Stromal cell of bone marrow (primary cell): ENCODE measurements at regions not wholly inside any gene's neighbourhood (a gene's known extent, or its start where the extent isn't known, plus 50 kb on each side); places are given as distances from the start of the nearest gene placed in this dataset.
"Not testable (repeated sequence)": the region's sequence is repeated elsewhere in the genome, so short reads cannot be mapped to it uniquely, and the experiment has no call there.

Experiments used
- DNase-seq: peaks from one replicate; pipeline ENCODE4 v3.0.0-alpha.2; 2012; ENCODE audit warnings: low read depth

DNA sequence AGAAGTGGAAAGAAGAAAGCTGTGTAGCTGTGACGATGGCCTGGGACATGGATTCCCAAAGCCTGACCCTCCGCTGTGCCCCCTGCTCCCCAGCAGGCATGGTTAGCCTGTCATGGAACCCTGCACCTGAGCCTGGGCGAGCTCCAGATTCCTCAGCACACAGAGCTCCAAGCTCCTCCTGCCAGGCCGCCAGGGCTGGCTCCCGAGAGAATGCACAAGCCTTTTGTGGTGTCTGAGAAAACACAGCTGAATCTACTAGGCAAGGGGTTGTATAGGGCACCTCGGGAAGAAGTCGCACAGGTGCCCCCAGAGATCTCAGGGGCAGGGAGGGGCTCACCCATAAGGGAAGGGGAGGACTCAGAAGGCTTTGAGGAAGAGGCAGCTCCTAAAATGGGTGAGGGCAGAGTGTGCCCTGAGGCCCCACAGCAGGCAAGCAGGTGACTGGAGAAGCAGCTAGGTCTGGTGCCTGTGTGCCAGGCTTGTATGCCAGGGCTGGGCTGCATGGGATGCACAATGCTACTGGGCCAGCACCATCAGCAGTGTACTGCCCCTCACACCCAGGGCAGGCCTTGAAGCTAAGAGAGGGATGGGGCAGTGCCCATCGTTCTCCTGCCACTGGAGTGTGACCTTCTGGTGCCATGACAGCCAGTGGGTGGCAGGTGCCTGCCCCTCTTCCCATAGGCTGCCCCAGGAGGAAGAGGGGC is 64.3 kb upstream of the CD93 start:
- no peak for DNase-seq

DNA sequence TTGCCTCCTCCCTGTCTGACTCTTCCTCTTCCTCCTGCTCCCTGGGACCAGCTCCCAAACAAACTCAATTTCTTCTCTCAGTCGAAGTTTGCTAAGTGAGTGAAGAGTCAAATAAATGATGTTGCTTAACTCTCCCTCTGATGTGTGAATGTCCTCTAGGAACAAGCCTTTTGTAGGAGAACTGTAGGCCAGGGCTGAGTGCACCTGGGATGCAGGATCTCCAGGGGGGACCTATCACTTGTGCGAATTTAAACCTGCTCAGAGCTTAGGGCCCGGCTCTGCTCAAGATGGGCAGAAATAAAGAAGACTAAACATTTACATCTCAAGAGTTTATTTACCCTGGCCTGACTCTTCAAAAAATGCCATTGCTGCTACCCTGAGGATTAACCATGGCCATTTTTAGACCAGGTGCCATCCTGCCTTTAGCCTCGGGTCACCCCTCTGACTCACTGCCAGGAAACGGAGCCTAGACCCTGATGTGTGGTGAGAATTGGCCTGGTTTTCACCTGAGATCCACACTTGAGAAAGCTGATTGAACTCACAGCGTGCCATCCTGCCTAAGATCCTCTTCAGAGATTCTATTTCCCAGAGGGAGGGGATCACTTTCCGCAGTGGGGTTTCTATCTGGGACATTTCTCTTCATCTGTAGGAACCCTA is 63.6 kb upstream of the CD93 start:
- no peak for DNase-seq

DNA sequence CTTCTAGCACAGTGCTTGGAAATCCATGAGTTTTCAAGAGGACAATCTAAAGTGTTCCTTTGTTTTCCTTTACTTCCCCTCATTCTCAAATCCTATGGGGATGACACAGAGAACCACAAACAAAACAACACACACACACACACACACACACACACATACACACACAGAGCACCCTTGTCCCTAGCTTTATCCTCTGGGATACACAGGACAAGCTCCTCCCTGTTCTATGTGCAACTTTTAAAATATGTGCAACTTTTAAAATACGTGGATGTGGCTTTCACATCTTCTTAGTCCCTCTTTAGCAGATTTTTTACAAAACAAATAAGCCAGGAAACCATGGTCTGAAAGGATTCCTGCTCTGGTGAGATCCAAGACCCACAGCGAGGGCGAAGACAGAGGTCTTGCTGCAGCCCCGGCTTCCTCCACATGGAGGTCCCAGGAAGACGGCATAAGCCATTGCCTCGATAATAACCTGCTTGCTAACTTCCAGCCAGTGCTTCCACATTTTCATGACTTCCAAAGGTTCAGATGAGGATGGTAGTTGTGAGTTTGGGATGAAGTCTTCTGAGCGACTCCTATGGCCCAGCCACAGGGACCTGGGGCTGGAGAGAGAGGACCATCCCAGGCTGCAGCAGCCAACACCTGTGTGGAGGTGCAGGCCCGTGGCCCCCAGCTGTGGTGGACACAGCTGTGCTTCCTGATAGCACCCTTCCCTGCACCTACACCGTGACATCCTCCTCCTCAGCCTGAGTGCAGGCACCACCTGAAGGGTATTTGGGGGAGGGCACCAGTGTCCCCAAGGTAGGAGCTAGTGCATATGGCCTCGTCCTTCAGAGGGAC is 62.8 kb upstream of the CD93 start:
- no peak for DNase-seq

DNA sequence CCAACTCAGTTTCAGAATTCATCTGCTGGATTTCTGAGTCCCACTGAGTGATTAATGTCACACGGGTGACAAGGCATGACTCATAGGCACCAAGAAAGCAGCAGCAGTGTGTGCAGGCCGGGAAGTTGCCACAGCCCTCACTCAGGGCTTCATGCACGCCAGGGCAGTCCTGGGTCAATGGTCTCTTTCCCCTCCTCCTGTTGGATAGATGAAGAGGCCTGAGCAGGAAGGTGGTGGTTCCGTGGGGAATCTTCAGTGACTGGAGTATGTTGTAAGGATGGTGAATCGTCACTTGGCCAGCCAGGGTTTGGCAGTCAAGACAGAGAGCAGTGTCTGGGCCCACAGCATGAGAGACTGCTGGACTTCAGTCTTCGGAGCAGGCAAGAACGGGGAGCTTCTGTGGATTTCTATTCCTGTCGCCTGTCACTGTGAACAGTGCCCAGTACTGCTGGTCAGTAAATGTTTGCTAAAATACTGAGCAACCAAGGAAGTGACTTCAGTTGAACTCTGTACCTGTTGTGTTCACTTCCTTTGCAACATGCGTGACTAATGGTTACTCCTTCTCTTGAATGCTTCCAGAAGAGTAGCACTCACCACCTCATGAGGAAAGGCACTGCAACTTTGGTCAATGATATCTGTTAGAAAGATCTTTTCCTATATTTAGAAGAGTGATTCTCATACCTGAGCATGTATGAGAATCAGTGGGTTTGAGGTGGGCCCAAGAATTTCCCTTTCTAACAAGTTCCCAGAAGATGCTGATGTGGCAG is 62.0 kb upstream of the CD93 start:
- peak; percentile 88 for DNase-seq

DNA sequence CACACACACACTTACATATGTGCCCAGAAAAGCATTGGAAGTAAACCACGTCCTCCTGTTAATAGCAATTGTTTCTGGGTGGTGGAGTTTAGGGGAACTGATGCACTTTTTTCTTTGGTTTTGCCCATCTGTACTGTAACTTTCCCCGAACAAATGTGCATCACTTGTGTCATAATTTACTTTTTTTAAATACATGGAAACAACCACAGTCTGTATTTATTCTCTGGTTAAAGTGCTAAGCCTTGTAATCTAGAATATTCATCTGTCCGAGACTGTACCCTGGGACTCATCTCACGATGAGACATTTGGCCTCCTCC is 61.5 kb upstream of the CD93 start:
- no peak for DNase-seq

DNA sequence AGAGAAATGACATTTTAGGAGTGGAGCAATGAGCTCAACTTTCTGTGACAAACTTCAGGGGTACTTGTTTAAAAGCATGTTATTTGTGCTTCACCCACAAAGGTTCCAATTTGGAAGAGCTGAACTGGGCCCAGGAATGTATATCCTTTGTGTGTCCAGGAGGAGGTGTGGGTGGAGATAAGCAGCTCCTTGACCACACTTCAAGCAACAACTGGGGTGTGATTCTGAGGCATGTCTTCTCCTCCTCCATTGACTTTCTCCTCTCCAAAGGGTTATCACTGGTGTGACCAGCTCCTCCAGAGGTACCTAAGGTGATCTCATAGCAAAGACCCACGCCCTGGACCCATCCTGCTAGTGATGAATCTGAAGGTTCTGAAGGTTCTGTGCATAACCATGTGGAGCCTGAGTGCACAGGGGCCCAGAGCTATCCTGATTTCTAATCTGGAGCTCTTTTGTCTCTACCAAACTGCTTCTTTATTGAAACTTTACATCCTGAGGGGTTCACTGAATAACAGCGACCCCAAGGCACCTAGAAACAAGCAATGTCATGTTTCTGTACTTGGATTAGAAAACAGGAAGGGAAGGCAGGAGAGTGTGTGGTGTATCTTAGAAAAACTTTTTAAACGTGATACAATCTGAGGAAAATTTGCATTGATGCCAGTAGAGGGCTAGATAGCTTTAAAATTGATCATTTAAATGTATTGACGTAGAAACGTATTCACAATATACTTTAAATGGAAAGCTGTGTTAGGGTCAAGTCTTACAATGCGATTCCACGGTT is 60.9 kb upstream of the CD93 start:
- no peak for DNase-seq

DNA sequence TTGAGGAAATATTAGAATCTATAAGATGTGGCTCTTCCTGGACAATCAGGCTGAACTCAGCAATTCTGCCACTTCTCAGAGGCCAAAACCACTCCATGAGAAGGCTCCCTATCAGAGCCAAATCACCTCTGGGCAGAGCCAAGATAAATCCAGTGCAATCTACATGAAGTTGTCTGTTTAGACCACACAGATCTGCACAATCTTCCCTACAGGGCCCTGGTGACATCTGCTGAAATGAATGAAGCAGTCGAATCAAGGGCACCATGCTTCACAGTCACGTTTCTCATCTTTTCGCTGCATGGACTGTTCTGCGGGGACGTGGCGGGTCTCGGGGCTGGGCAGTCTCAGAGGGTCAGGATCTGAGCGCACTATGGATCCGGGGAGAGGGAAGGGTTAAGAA is 60.1 kb upstream of the CD93 start:
- no peak for DNase-seq

DNA sequence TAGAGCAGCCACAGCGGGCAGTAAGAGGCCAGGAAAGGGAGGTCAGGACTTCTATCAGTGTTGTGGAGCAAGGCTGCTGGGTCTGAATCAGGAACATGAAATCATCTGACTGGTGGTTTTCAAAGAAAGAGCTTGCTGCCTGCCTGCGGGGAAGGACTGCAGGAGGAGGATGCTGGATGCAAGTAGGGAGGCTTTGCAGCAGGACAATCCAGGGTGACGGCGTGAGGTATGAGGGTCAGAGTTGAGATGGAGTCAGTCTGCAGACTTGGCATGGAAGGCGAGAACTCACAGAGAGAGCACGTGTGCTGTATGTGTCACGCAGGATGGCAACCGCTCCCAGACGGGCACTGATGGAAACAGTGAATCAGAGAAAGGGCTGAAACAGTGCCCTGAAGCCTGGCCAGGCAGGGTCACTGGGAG is 59.2 kb upstream of the CD93 start:
- DNase-seq, result peak; percentile 63

DNA sequence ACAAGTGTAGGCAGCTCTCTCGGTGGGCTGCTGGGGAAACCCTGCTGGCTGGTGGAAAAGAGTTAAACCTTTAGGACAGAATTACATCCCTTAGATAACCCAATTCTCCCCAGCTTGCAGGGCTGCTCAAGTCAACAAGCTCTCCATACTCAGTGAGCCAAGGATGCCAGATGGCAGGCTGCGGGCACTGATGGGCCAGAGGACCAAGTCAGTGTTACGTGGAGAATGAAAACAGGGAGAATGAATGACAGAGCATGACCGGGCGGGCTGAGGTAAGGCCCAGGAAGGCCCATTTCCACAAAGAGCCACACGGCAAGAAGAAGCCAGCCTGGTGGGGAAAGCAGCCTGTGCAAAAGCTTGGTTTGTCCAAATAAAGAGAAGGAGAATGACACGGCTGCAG is 58.7 kb upstream of the CD93 start:
- no peak for DNase-seq

DNA sequence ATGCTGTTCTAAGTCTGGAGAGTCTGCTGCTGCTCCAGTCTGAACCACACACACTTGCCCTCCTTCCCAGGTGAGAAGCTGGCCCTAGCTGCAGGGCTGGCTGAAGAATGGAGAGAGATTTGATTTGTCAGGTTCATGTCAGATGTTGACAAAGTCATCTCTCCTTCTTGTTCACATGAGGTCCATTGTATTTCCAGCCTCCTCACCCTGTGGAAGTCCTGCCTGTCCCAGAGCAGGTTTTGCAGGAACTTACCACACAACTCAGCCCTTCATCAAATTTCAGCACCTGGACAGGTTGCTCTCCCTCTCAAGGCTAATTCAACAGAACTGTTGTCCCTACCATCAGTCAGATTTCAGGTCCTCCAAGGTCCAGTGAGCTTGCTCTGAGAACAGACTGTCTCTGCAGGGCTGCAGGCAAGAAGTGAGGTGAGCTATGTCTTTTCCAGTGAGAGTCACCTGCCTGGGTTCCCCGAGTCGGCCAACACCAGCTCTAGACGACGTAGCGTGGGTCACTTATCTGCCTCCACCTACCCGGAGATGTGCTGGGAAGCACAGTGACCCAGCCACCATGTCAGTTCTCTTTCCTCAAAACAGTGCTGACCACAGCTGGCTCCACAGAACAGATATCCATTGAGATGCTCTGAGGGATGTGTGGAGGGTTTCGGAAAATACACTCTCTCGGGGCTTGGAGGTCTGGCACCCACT is 58.0 kb upstream of the CD93 start:
- no peak for DNase-seq

DNA sequence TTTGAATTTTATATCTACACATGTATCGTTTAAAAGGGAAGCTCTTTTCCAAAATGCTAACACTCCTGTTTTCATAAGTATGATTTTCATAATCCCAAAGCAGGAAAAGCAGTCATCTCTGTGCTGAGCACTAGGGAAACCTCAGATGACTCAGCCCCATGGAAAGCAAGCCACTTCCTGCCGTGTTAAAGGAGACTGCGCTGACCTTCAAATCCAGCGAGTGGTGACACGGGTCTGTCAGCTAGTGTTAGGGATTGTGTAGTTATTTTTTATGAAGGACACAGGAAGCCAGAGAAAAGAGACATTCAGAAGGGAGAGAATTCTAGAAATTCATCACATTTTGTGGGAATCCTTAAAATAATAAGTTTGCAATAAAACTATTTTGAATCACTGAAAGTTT is 57.0 kb upstream of the CD93 start:
- DNase-seq, result peak; percentile 88

DNA sequence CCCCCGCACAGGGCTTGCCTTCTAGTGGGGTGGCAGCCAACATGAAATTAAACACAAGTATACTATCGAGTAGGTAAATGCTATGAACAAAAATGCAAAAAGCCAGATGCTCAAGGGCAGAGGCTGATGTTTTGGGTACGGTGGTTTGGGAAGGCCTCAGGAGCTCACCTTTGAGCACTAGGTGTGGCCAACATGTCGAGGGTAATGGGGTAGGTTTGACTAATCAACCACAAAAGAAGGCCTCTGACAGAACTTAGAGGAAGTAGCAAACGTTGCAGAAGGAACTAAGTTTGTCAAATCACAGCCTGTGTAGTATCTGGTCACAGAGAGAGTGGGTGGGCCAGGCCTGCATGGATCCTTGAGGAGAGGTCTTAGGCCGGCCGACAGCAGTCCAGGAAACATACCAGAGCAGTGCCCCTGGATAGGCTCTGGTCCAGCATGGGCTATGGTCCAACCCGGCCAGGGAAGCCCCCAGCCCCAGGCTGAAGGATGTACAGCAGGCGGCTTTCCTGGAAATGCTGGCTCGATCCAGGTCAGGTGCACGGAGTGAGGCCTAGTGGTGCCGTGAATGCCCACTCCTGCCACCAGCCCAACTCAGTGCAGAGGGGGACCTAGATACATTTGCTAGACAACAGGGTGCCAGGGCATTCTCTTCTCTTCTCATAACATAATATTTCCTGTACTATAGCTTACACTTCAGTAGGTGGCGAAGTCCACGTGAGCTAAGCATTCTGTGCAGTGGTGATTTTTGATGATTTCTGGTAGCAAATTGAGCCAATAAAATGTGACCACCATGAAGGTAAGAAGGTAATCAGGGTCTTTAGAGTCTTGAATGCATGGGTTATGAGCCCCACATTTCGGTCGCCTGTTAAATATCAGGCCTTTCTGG is 56.3 kb upstream of the CD93 start:
- DNase-seq, result no peak

DNA sequence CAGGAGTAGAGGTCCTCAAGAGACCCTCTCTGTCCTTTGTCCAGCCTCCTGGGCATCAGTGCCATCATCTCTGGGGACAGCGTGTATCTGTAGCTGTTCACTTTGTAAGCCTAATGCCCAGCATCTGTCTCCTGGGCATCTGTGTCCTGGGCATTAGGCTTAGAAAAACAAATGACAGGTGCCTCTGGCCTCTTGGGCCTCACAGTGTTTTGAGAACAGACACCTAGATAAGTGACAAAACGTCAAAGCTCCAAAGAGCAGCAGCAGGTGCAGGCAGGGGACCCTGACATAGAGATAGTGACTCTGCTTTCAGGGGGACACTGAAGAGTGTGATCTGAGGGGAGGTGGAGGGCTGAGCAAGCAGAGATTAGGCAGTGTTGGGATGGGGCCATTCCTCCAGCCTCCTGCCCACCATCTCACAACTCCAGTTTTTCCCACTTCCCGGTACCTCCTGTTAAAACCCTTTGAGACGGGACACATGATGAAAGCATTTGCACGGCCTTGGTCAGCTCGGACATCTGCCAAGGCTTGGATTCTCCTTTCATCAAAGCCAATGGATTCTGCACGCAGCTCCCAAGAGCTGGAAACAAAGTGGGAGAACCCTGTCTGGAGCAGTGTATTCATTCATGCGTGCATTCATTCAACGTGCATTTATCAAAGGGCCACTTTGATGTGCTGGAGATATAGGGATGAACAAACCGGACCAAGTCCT is 55.5 kb upstream of the CD93 start:
- no peak for DNase-seq

DNA sequence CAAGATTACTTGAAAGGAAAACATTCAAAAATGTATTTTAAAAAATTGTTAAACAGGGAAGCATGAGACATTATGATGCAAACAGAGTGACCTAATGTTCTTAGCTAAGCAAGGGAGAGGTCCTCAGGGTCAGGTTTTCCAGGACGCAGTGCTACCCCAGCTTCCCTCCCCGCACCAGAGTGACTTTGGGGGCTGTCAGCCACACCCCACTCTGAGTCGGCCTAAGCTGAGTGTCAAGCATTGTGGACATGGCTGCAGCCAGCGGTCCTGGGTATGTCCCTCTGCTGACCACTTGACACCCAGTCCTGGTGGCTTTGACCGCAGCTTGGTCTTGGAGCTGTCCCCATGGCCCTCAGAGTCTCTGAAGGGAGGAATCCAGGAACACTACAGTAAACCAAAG is 54.9 kb upstream of the CD93 start:
- DNase-seq, result no peak

DNA sequence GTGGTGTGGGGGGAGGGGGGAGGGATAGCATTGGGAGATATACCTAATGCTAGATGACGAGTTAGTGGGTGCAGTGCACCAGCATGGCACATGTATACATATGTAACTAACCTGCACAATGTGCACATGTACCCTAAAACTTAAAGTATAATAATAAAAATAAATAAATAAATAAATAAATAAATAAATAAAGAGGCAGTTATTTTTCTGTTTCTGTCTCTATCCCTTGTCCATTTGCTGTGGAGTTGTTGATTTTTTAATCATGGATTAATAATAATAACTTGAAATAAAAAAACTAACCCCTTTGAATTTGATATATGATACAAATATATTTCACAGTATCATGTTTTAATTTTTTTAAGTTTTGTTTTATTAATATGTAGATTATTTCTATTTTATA is 53.9 kb upstream of the CD93 start:
- DNase-seq, result not testable (repeated sequence)

DNA sequence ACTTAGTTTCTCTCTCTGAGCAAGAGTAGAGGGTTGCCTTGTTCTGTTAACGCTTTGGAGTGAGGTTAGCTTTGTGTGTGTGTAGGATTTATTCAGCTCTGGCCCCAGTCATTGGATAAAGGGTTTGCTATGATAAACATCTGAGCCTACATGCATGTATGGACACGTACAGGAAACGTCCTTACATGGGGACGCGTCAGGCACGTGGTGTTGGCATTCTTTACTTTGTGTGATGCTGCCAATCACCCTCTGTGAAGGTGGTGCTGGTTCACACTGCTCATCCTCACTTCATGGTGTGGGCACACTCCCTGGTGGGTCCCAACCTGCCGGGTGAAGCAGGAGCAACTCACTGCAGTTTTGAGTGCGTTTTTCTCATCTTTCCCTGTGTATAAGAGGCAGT is 53.4 kb upstream of the CD93 start:
- DNase-seq, result no peak

DNA sequence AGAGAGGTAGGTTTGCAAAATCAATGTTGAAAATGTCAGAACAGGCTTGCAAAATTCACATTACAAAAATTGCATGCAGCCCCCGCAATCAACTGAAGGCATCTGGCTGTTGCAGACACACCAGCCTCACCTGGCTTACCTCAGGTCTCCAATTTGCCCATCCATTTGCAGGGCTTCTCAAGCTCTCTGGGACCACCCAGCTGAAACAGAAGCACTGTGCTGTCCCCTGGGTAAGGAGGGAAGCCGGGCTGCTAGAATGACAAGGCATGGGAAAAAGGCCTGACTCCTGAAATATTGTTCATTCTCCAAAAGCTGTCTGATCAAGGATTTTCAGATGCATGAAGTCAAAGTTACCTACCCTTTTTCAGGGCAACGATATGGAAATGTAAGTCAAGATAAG is 52.6 kb upstream of the CD93 start:
- no peak for DNase-seq

DNA sequence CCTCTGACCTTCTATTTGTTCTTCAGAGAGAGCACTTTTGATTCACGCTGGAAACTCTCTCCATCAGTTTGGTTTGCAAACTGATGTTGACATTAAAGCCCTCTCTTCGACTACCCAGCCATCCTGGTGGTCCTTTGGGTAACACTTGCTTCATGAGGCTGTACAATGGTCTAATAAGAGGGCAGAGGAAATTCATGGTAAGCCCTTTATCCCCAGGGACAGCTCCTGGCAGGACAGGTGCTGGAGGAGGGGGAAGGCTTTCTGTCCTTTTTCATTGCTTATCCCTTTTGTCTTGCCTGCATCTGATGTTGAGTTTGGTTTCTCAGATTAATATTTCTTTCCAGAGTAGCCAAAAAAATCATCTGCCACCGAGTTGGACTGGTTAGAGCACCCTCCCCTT is 52.1 kb upstream of the CD93 start:
- DNase-seq, result no peak
